Panc1 (cell line): ENCODE measurements at regions not wholly inside any gene's neighbourhood (a gene's known extent, or its start where the extent isn't known, plus 50 kb on each side); places are given as distances from the start of the nearest gene placed in this dataset.

Source experiments
- CTCF ChIP-seq: fragments of 450-650 bp; IDR thresholded peaks from 2 replicates; pipeline ENCODE4 v1.5.1; 2017; ENCODE audit warnings: mild to moderate bottlenecking
- REST ChIP-seq, 2 experiments: IDR thresholded peaks; 2 replicates each; pipeline ENCODE4 v1.6.1; 2011 to 2012; ENCODE audit warnings: low read depth in 2 of 2, control low read depth in 1 of 2, low read length in 1 of 2, mild to moderate bottlenecking in 1 of 2, moderate library complexity in 1 of 2; ENCODE audit not compliant: insufficient read depth in 1 of 2
- SIN3A ChIP-seq: IDR thresholded peaks from 2 replicates; pipeline ENCODE4 v1.6.1; 2012; ENCODE audit warnings: low read depth, mild to moderate bottlenecking, low read length, moderate library complexity, borderline replicate concordance; ENCODE audit not compliant: insufficient read depth

- no peak for TF ChIP-seq CTCF
- TF ChIP-seq REST (IDR thresholded peaks at IDR 0.05; ENCODE audit: insufficient read depth in 1 of 2, low read depth in 2 of 2, low read length in 1 of 2): no peak
- TF ChIP-seq SIN3A: no peak
These were observed 62.0 kb downstream of the KCNF1 start for GRCh38 chr2:10973766-10974165.
